HFFc6 (cell line): ENCODE measurements at regions not wholly inside any gene's neighbourhood (a gene's known extent, or its start where the extent isn't known, plus 50 kb on each side); places are given as distances from the start of the nearest gene placed in this dataset.

Experiments used
- DNase-seq: peaks from one replicate; pipeline ENCODE4 v3.0.0-alpha.2; 2018
- H3K27ac Mint-ChIP-seq: 2 replicates; pipeline ENCODE4 v1.8.0; 2020; ENCODE audit warnings: mild to moderate bottlenecking, mixed read lengths
- H3K27me3 Mint-ChIP-seq: 2 replicates; pipeline ENCODE4 v1.8.0; 2021; ENCODE audit warnings: mild to moderate bottlenecking, moderate library complexity, mixed read lengths; ENCODE audit not compliant: insufficient read depth
- H3K36me3 Mint-ChIP-seq: 2 replicates; pipeline ENCODE4 v1.8.0; 2021; ENCODE audit warnings: low read depth, mixed read lengths
- H3K4me1 Mint-ChIP-seq: 2 replicates; pipeline ENCODE4 v1.8.0; 2020; ENCODE audit warnings: low read depth, mixed read lengths
- H3K4me3 Mint-ChIP-seq: 2 replicates; pipeline ENCODE4 v1.8.0; 2020; ENCODE audit warnings: mild to moderate bottlenecking, moderate library complexity, mixed read lengths
- H3K9me3 Mint-ChIP-seq: 2 replicates; pipeline ENCODE4 v1.8.0; 2020; ENCODE audit warnings: mild to moderate bottlenecking, mixed read lengths
- TF ChIP-seq, protein P1 (sequence below): fragments of 200-600 bp; sonication (generic); IDR thresholded peaks from 2 replicates; pipeline ENCODE4 v1.5.0; 2021; ENCODE audit warnings: antibody characterized with exemption, mild to moderate bottlenecking

DNA sequence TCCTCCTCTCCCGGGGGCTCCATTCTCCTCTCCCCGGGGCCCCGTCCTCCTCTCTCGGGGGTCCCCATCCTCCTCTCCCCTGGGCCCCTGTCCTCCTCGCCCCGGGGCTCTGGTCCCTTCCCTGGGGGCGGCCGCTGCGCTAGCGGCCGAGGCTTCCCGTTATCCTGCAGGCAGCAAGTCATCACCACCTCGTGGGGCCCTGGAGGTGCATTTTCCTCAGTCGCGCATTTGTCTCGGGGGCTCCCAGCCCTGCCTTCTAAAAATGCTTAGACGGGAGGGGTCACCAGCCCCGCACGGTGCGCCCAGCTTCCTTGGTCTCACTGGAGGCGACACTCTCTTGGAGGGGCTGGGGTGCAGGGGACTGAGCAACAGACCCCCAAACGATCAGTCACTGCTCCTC is 216.5 kb downstream of the QKI start:
- H3K9me3 Mint-ChIP-seq = peaks cover 12% of the 10 kb centered on the region; the same call in 1 of the 2 replicates
- H3K4me3 Mint-ChIP-seq = no peak overlapping the region
- TF ChIP-seq, protein P1, sequence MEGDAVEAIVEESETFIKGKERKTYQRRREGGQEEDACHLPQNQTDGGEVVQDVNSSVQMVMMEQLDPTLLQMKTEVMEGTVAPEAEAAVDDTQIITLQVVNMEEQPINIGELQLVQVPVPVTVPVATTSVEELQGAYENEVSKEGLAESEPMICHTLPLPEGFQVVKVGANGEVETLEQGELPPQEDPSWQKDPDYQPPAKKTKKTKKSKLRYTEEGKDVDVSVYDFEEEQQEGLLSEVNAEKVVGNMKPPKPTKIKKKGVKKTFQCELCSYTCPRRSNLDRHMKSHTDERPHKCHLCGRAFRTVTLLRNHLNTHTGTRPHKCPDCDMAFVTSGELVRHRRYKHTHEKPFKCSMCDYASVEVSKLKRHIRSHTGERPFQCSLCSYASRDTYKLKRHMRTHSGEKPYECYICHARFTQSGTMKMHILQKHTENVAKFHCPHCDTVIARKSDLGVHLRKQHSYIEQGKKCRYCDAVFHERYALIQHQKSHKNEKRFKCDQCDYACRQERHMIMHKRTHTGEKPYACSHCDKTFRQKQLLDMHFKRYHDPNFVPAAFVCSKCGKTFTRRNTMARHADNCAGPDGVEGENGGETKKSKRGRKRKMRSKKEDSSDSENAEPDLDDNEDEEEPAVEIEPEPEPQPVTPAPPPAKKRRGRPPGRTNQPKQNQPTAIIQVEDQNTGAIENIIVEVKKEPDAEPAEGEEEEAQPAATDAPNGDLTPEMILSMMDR = no peak
- peaks cover 5% of the 10 kb centered on the region for H3K27me3 Mint-ChIP-seq
- DNase-seq = no peak
- peaks cover 11% of the 10 kb centered on the region for H3K4me1 Mint-ChIP-seq
- H3K27ac Mint-ChIP-seq = no peak overlapping the region
- H3K36me3 Mint-ChIP-seq = 0 out of 2 replicates have a peak, but pooled peaks cover 4% of the 10 kb centered on the region

DNA sequence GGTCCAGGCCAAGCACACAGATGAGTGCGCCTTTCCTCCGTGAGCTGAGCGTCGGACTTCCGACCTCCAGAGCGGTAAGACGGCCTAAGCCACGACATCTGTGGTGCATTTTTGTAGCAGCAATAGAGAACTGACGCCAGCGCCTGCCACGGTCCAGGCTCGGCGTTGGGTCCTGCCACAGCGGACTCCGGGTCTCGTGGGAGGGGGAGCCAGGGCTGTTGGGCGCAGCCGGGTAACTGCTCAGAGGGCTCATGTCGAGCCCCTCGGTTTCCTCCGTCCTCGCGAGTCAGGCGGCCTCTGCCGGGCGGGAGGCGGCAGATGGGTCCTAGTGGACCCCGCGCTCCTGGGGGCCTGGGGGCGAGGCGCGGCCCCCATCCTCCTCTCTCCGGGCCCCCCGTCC is 216.1 kb downstream of the QKI start:
- no peak overlapping the region for H3K27ac Mint-ChIP-seq
- H3K4me3 Mint-ChIP-seq = no peak overlapping the region
- H3K27me3 Mint-ChIP-seq = peaks cover 5% of the 10 kb centered on the region
- H3K4me1 Mint-ChIP-seq = peaks cover 15% of the 10 kb centered on the region
- TF ChIP-seq, protein P1 = no peak
- DNase-seq = no peak
- peaks cover 12% of the 10 kb centered on the region; the same call in 1 of the 2 replicates for H3K9me3 Mint-ChIP-seq
- 0 out of 2 replicates have a peak, but pooled peaks cover 4% of the 10 kb centered on the region for H3K36me3 Mint-ChIP-seq

DNA sequence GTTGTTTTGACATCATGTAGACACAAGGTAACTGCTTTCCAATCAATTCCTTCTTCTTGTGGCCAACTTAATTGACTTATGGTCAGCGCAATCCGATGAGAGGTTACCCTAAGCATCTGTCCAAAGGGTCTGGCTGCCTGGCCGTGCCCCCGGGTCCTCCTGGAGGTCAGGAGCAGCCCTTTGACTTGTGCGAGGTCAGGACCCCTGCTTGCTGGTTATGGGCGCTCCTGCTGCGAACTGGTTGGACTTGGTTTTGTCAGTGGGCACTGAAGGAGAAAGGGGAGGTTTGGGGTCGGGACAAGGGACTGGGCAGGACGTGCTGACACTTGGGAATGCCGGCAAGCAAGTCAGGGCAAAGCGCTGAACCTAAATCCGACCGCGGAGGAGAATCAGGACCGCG is 215.6 kb downstream of the QKI start:
- TF ChIP-seq, protein P1 = no peak
- peaks cover 12% of the 10 kb centered on the region; the same call in 1 of the 2 replicates for H3K9me3 Mint-ChIP-seq
- no peak for DNase-seq
- H3K4me1 Mint-ChIP-seq = peaks cover 15% of the 10 kb centered on the region
- no peak overlapping the region for H3K27ac Mint-ChIP-seq
- no peak overlapping the region for H3K4me3 Mint-ChIP-seq
- 0 out of 2 replicates have a peak, but pooled peaks cover 4% of the 10 kb centered on the region for H3K36me3 Mint-ChIP-seq
- H3K27me3 Mint-ChIP-seq = peaks cover 5% of the 10 kb centered on the region
